ENCODE measurements at regions not wholly inside any gene's neighbourhood (a gene's known extent, or its start where the extent isn't known, plus 50 kb on each side); places are given as distances from the start of the nearest gene placed in this dataset.

DNA sequence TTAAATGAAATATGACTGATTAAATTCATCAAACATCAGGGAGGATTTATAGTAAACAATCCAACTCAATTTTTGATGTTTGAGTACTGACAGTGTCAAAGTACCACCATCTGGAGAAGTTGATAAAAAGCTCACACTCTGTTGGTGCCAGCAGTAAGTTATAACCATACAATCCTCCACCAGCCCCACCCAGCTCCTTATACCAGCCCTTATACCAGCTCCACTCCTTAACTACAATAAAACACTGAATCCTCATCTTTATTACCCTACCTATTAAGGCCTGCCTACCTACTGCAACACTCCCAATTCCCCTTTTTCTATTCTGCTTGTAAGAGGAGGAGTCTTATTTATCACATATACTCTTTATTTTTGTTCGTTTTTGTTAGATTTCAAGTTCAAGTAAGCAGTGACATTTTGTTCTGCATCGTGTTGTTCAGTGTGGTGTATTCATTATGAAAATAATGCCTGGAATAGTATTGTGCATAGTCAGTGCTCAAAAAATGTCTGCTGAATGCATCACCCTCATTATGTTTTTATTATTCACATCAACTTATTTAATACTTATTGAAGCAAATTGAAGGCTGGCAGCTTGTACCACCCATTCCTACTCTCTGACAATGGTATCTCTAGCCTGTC, 954.7 kb upstream of the ADGRB3 start:
- TF ChIP-seq, protein P1, sequence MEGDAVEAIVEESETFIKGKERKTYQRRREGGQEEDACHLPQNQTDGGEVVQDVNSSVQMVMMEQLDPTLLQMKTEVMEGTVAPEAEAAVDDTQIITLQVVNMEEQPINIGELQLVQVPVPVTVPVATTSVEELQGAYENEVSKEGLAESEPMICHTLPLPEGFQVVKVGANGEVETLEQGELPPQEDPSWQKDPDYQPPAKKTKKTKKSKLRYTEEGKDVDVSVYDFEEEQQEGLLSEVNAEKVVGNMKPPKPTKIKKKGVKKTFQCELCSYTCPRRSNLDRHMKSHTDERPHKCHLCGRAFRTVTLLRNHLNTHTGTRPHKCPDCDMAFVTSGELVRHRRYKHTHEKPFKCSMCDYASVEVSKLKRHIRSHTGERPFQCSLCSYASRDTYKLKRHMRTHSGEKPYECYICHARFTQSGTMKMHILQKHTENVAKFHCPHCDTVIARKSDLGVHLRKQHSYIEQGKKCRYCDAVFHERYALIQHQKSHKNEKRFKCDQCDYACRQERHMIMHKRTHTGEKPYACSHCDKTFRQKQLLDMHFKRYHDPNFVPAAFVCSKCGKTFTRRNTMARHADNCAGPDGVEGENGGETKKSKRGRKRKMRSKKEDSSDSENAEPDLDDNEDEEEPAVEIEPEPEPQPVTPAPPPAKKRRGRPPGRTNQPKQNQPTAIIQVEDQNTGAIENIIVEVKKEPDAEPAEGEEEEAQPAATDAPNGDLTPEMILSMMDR (IDR thresholded peaks at IDR 0.05; ENCODE audit: extremely low read depth in 1 of 2, insufficient read depth in 1 of 2, low read depth in 1 of 2, low read length in 2 of 2) = no peak
- peak; percentile 50 for TF ChIP-seq FOS (IDR thresholded peaks at IDR 0.05; ENCODE audit: borderline replicate concordance, insufficient read depth, low read length)
- TF ChIP-seq POLR2AphosphoS5 (IDR thresholded peaks at IDR 0.05; ENCODE audit: insufficient read depth, low read depth, low read length) = no peak
- TF ChIP-seq, protein P2, sequence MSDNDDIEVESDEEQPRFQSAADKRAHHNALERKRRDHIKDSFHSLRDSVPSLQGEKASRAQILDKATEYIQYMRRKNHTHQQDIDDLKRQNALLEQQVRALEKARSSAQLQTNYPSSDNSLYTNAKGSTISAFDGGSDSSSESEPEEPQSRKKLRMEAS (IDR thresholded peaks at IDR 0.05; ENCODE audit: insufficient read depth, insufficient read length) = no peak
- no peak for TF ChIP-seq POLR2A (IDR thresholded peaks at IDR 0.05; ENCODE audit: low read depth, low read length)
- no peak for TF ChIP-seq EZH2 (IDR thresholded peaks at IDR 0.05; ENCODE audit: borderline replicate concordance, low read depth, low read length, severe bottlenecking)
- TF ChIP-seq JUN (IDR thresholded peaks at IDR 0.05; ENCODE audit: borderline replicate concordance, insufficient read depth, insufficient read length, low read depth) = no peak
- TF ChIP-seq GATA2 (IDR thresholded peaks at IDR 0.05; ENCODE audit: insufficient read depth, insufficient read length, low read depth, low read length) = no peak

All from endothelial cell of umbilical vein (primary cell).